HEK293 (cell line): ENCODE measurements at regions not wholly inside any gene's neighbourhood (a gene's known extent, or its start where the extent isn't known, plus 50 kb on each side); places are given as distances from the start of the nearest gene placed in this dataset.

ENCODE experiments used
- CTCF ChIA-PET: fragments of 350-600 bp; formaldehyde crosslinking; extraction: SDS; loops from one replicate; lab custom pipeline; 2021; ENCODE audit warnings: antibody characterized with exemption; lab: Yijun Ruan, JAX
- POLR2A ChIA-PET: fragments of 300-600 bp; formaldehyde crosslinking; extraction: SDS; loops from one replicate; lab custom pipeline; 2020; ENCODE audit warnings: antibody characterized with exemption, inconsistent platforms; lab: Yijun Ruan, JAX
- H3K27ac ChIP-seq: fragments of 200-500 bp; sonication (Bioruptor generic); 2 replicates; pipeline ENCODE4 v1.5.1; 2014; ENCODE audit warnings: low read depth, low read length, control low read depth, inconsistent platforms; ENCODE audit errors: extremely low read depth
- H3K36me3 ChIP-seq, 2 experiments: fragments of 200-500 bp in 1 of 2; sonication (Bioruptor generic) in 1 of 2; 1 replicate in 1 of 2; 2 replicates in 1 of 2; pipeline ENCODE4 v1.5.1; 2014 to 2017; ENCODE audit warnings: inconsistent platforms in 2 of 2, low read length in 2 of 2; ENCODE audit not compliant: control insufficient read depth in 2 of 2, insufficient read depth in 1 of 2
- H3K4me1 ChIP-seq: fragments of 200-500 bp; sonication (Bioruptor generic); 2 replicates; pipeline ENCODE4 v1.5.1; 2014; ENCODE audit warnings: mild to moderate bottlenecking, low read length, inconsistent platforms; ENCODE audit not compliant: control insufficient read depth, insufficient read depth
- H3K4me3 ChIP-seq: 2 replicates; pipeline ENCODE4 v1.5.1; 2011; ENCODE audit warnings: low read depth, mild to moderate bottlenecking, control low read depth, low read length, moderate library complexity
- H3K9me3 ChIP-seq: fragments of 200-500 bp; sonication (Bioruptor generic); 2 replicates; pipeline ENCODE4 v1.5.1; 2014; ENCODE audit warnings: low read depth, low read length, inconsistent platforms; ENCODE audit not compliant: control insufficient read depth, insufficient read depth
- BCL11B ChIP-seq: fragments of 450-650 bp; formaldehyde crosslinking; IDR thresholded peaks from 2 replicates; pipeline ENCODE4 v1.5.1; 2016; ENCODE audit warnings: low read depth, missing biosample characterization, missing genetic modification characterization
- GFI1B ChIP-seq: fragments of 450-650 bp; formaldehyde crosslinking; IDR thresholded peaks from 2 replicates; pipeline ENCODE4 v1.5.1; 2016; ENCODE audit warnings: missing biosample characterization, missing genetic modification characterization
- GLI2 ChIP-seq: fragments of 450-650 bp; formaldehyde crosslinking; IDR thresholded peaks from 2 replicates; pipeline ENCODE4; 2017; ENCODE audit warnings: missing biosample characterization, missing genetic modification characterization, low read depth, borderline replicate concordance
- ZFP3 ChIP-seq: fragments of 450-650 bp; formaldehyde crosslinking; IDR thresholded peaks from 2 replicates; pipeline ENCODE4 v1.5.1; 2016; ENCODE audit warnings: low read depth, missing biosample characterization, missing genetic modification characterization
- ZNF114 ChIP-seq: fragments of 450-650 bp; formaldehyde crosslinking; IDR thresholded peaks from 2 replicates; pipeline ENCODE4 v1.5.0; 2017; ENCODE audit warnings: missing biosample characterization, missing genetic modification characterization
- ZNF140 ChIP-seq: fragments of 450-650 bp; formaldehyde crosslinking; IDR thresholded peaks from 2 replicates; pipeline ENCODE4 v1.5.1; 2016; ENCODE audit warnings: missing biosample characterization, missing genetic modification characterization
- ZNF16 ChIP-seq: fragments of 450-650 bp; formaldehyde crosslinking; IDR thresholded peaks from 2 replicates; pipeline ENCODE4 v1.5.1; 2016; ENCODE audit warnings: low read depth, missing biosample characterization, missing genetic modification characterization
- ZNF169 ChIP-seq: fragments of 450-650 bp; formaldehyde crosslinking; IDR thresholded peaks from 2 replicates; pipeline ENCODE4 v1.5.1; 2016; ENCODE audit warnings: missing biosample characterization, missing genetic modification characterization
- ZNF174 ChIP-seq: fragments of 450-650 bp; formaldehyde crosslinking; IDR thresholded peaks from 2 replicates; pipeline ENCODE4 v1.5.0; 2017; ENCODE audit warnings: missing biosample characterization, mild to moderate bottlenecking, missing genetic modification characterization
- ZNF223 ChIP-seq: fragments of 450-650 bp; formaldehyde crosslinking; IDR thresholded peaks from 2 replicates; pipeline ENCODE4 v1.5.1; 2016; ENCODE audit warnings: missing biosample characterization, missing genetic modification characterization
- ZNF280D ChIP-seq: fragments of 450-650 bp; formaldehyde crosslinking; IDR thresholded peaks from 2 replicates; pipeline ENCODE4 v1.5.1; 2016; ENCODE audit warnings: missing biosample characterization, missing genetic modification characterization
- ZNF292 ChIP-seq: fragments of 450-650 bp; formaldehyde crosslinking; IDR thresholded peaks from 2 replicates; pipeline ENCODE4 v1.5.1; 2016; ENCODE audit warnings: low read depth, missing biosample characterization, missing genetic modification characterization, borderline replicate concordance
- ZNF324 ChIP-seq: fragments of 450-650 bp; formaldehyde crosslinking; IDR thresholded peaks from 2 replicates; pipeline ENCODE4 v1.5.1; 2016; ENCODE audit warnings: missing biosample characterization, missing genetic modification characterization
- ZNF354C ChIP-seq: fragments of 450-650 bp; formaldehyde crosslinking; IDR thresholded peaks from 2 replicates; pipeline ENCODE4 v1.5.1; 2016; ENCODE audit warnings: missing biosample characterization, missing genetic modification characterization, low read depth, borderline replicate concordance
- ZNF416 ChIP-seq: fragments of 450-650 bp; formaldehyde crosslinking; IDR thresholded peaks from 2 replicates; pipeline ENCODE4 v1.5.1; 2016; ENCODE audit warnings: missing biosample characterization, missing genetic modification characterization
- ZNF433 ChIP-seq: fragments of 450-650 bp; formaldehyde crosslinking; IDR thresholded peaks from 2 replicates; pipeline ENCODE4 v1.5.1; 2016; ENCODE audit warnings: missing biosample characterization, missing genetic modification characterization, low read depth
- ZNF473 ChIP-seq: fragments of 450-650 bp; formaldehyde crosslinking; IDR thresholded peaks from 2 replicates; pipeline ENCODE4 v1.5.1; 2017; ENCODE audit warnings: missing biosample characterization, missing genetic modification characterization
- ZNF488 ChIP-seq: fragments of 450-650 bp; formaldehyde crosslinking; IDR thresholded peaks from 2 replicates; pipeline ENCODE4 v1.5.1; 2016; ENCODE audit warnings: missing biosample characterization, missing genetic modification characterization
- ZNF521 ChIP-seq: fragments of 450-650 bp; formaldehyde crosslinking; IDR thresholded peaks from 2 replicates; pipeline ENCODE4 v1.5.1; 2017; ENCODE audit warnings: missing biosample characterization, mild to moderate bottlenecking, missing genetic modification characterization
- ZNF560 ChIP-seq: fragments of 450-650 bp; formaldehyde crosslinking; IDR thresholded peaks from 2 replicates; pipeline ENCODE4 v1.5.1; 2017; ENCODE audit warnings: missing biosample characterization, missing genetic modification characterization, borderline replicate concordance
- ZNF580 ChIP-seq: fragments of 450-650 bp; formaldehyde crosslinking; IDR thresholded peaks from 2 replicates; pipeline ENCODE4 v1.5.1; 2016; ENCODE audit warnings: missing biosample characterization, missing genetic modification characterization
- ZNF658 ChIP-seq: fragments of 450-650 bp; formaldehyde crosslinking; IDR thresholded peaks from 2 replicates; pipeline ENCODE4; 2016; ENCODE audit warnings: missing biosample characterization, missing genetic modification characterization
- ZNF660 ChIP-seq: fragments of 450-650 bp; IDR thresholded peaks from 2 replicates; pipeline ENCODE4 v1.5.1; 2018; ENCODE audit warnings: missing biosample characterization, mild to moderate bottlenecking, missing genetic modification characterization
- ZNF76 ChIP-seq: fragments of 450-650 bp; formaldehyde crosslinking; IDR thresholded peaks from 2 replicates; pipeline ENCODE4; 2016; ENCODE audit warnings: low read depth, missing biosample characterization, missing genetic modification characterization, borderline replicate concordance
- ZNF791 ChIP-seq: fragments of 450-650 bp; formaldehyde crosslinking; IDR thresholded peaks from 2 replicates; pipeline ENCODE4 v1.5.1; 2016; ENCODE audit warnings: missing biosample characterization, missing genetic modification characterization
- ZSCAN18 ChIP-seq: fragments of 450-650 bp; formaldehyde crosslinking; IDR thresholded peaks from 2 replicates; pipeline ENCODE4 v1.5.1; 2016; ENCODE audit warnings: missing biosample characterization, missing genetic modification characterization
- ZSCAN4 ChIP-seq: fragments of 450-650 bp; formaldehyde crosslinking; IDR thresholded peaks from 2 replicates; pipeline ENCODE4 v1.5.1; 2017; ENCODE audit warnings: missing biosample characterization, missing genetic modification characterization

GRCh38 chr4:134762053-134762452 is 560.5 kb upstream of the PABPC4L start:
- ChIA-PET POLR2A (no interaction called here), CTCF (interaction anchor here (0.8 kb wide), 1 partner anchor 51 kb away, joined by 3 read pairs; no protein-coding TSS in a partner anchor)
- Histone ChIP-seq H3K4me1 (no peaks in the 10 kb centered on the region), H3K27ac (no peak overlapping the region), H3K9me3 (no peaks in the 10 kb centered on the region), H3K4me3 (no peak overlapping the region), H3K36me3 (no peaks in the 10 kb centered on the region)
- no peak for TF ChIP-seq GFI1B
- TF ChIP-seq ZNF140 (tag by site-specific recombination) = no peak
- TF ChIP-seq ZNF473 (tag by site-specific recombination) = no peak
- TF ChIP-seq ZNF791 (tag by site-specific recombination) = no peak
- TF ChIP-seq ZNF660 (tag by site-specific recombination) = no peak
- TF ChIP-seq ZNF223 = no peak
- no peak for TF ChIP-seq ZNF580
- no peak for TF ChIP-seq ZFP3
- no peak for TF ChIP-seq ZNF174 (tag by site-specific recombination)
- TF ChIP-seq ZNF560 (tag by site-specific recombination) = no peak
- TF ChIP-seq ZNF292 = no peak
- no peak for TF ChIP-seq ZNF169 (tag by site-specific recombination)
- no peak for TF ChIP-seq ZNF354C (tag by site-specific recombination)

GRCh38 chr4:134756421-134756820 is 554.8 kb upstream of the PABPC4L start:
- TF ChIP-seq ZNF324 (no peak), ZSCAN4 (no peak), ZNF416 (tag by site-specific recombination) (no peak), ZNF280D (tag by site-specific recombination) (no peak), ZNF114 (tag by site-specific recombination) (no peak), ZNF76 (tag by site-specific recombination) (no peak), ZNF433 (tag by site-specific recombination) (no peak), GLI2 (tag by site-specific recombination) (no peak), ZNF488 (no peak), ZSCAN18 (tag by site-specific recombination) (no peak), BCL11B (tag by site-specific recombination) (no peak), ZNF521 (tag by site-specific recombination) (no peak), ZNF658 (tag by site-specific recombination) (no peak), ZNF16 (tag by site-specific recombination) (no peak), ZNF560 (tag by site-specific recombination) (no peak)
- TF ChIP-seq, all 188 proteins: peak for 0
- Histone ChIP-seq H3K4me3 (no peak overlapping the region), H3K4me1 (no peaks in the 10 kb centered on the region), H3K36me3 (no peaks in the 10 kb centered on the region), H3K9me3 (no peaks in the 10 kb centered on the region), H3K27ac (no peak overlapping the region)
- ChIA-PET POLR2A (no interaction called here), CTCF (no interaction called here)
